ENCODE measurements at regions not wholly inside any gene's neighbourhood (a gene's known extent, or its start where the extent isn't known, plus 50 kb on each side); places are given as distances from the start of the nearest gene placed in this dataset.
A peak's percentile ranks its signal among the peaks of the same experiment; 100 is the strongest.
"Not testable (repeated sequence)": the region's sequence is repeated elsewhere in the genome, so short reads cannot be mapped to it uniquely, and the experiment has no call there.

GRCh38 chr13:24997367-24997967 is 98.5 kb upstream of the PABPC3 start:
- peak; percentile 18 for DNase-seq

DNA sequence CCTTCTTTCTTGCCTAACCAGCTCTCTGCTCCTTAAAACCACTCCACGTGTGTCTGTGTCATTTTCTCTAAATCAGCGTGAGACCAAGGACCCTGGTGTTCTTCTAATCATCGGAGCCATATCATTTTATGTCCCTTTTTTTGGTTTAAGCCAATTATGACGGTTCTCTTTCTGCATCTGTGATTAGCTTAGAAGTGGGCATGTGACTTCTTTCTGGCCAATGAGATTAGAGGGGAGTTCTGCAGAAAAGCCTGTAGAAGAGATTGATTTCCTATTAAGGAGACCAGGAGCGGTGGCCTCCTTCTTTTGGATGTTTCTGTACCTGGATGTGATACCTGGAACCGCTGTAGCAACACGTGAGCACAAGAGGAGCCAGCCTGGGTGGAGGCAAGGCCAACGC is 97.5 kb upstream of the PABPC3 start:
- DNase-seq, result no peak

DNA sequence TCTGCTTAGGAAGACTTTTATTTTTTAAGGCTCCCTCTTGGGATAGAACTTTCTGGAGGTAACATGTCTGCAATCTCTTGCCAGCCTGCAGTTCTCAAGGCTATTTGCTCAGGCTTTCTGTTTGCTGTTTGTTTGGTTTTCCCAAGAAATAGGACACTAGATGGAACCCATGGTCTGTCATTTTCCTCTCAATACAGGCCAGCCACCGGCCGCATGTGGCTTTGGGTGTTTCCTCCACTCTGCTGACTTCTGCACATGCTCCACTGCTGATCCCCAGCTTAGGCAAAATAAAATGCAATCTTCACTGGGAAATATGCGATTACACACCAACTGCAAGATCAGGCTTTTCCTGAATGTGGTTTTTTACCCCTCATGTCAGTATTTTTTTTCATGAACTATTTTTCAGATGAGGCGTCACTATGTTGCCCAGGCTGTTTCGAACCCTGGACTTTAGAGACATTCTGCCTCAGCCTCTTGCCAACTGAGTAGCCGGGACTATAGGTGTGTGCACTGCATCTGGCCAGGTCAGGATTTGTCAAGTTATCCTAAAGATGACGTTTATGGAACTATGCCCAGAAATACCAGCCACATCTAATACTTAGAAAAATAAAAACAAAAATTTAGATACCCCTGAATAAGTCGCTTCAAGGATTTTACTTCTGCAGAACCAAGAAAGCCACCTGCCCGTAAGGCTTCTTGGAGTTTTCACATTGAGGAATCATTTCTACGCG is 94.3 kb upstream of the PABPC3 start:
- DNase-seq, result no peak

GRCh38 chr13:25002311-25002710 is 93.6 kb upstream of the PABPC3 start:
- DNase-seq, result not testable (repeated sequence)

DNA sequence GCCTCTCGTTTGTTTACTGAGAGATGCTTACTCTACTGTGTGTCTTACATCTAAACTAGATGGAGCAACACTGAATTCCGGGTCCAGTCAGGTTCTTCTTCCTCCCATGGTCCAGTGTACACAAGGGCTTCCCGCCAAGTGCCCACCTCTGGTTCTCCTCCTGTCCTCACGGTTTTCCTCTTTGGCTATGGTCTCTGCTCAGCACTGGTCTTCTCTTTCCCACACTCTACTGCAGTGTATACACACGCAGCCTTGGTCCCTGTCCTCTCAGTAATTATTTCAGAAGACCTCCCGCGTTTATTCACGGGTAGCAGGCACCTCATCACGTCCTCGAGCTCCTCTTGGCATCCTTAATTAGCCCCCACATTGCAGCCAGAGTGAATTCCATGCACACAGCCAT is 91.4 kb upstream of the PABPC3 start:
- DNase-seq, result not testable (repeated sequence)

GRCh38 chr13:25005050-25005497 is 90.9 kb upstream of the PABPC3 start:
- DNase-seq, result peak; percentile 3

- DNase-seq, result not testable (repeated sequence)
Measured at GRCh38 chr13:25007389-25007788, 88.5 kb upstream of the PABPC3 start.

DNA sequence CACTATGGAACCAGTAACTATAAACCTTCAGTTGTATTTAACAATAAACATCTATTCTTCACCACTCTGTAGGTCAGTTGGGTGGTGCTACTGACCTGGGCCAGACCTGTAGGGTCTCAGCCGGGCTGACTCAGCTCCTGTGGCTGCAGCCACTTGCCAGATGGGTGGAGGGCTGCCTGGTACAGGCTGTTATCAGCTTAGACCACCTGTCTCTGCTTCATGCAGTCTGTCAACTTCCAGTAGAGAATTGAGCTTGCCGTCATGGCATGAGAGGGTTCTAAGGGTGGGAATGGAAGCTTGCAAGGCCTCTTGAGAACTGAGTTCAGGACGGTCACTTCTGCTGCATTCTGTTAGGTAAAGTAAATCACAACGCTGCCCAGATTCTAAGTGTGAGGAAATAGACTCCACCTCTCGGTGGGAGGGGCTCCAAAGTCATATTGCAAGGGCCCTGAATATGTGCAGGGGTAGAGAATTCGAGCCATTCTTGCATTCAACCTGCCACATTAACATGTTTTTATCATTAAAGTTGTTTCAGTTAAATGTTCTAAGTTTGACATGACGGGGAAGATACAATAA is 81.5 kb upstream of the PABPC3 start:
- DNase-seq, result not testable (repeated sequence)

DNA sequence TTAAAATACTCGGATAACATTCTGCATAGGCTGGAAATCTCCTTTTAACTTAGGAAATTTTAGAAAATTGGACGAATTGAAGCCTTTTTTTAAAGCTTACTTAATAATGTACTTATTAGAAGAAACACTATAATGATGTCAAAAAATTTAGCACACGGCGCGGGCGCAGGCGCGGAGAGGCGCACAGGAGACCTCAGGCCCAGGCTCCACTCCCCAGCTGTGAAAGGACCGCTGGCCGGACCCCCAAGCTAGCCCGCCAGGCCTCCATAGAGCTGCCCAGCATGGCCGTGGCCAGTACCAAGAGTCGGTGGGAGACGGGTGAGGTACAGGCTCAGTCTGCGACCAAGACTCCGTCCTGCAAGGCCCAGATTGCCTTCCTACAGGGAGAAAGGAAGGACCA is 78.8 kb upstream of the PABPC3 start:
- DNase-seq, result not testable (repeated sequence)

DNA sequence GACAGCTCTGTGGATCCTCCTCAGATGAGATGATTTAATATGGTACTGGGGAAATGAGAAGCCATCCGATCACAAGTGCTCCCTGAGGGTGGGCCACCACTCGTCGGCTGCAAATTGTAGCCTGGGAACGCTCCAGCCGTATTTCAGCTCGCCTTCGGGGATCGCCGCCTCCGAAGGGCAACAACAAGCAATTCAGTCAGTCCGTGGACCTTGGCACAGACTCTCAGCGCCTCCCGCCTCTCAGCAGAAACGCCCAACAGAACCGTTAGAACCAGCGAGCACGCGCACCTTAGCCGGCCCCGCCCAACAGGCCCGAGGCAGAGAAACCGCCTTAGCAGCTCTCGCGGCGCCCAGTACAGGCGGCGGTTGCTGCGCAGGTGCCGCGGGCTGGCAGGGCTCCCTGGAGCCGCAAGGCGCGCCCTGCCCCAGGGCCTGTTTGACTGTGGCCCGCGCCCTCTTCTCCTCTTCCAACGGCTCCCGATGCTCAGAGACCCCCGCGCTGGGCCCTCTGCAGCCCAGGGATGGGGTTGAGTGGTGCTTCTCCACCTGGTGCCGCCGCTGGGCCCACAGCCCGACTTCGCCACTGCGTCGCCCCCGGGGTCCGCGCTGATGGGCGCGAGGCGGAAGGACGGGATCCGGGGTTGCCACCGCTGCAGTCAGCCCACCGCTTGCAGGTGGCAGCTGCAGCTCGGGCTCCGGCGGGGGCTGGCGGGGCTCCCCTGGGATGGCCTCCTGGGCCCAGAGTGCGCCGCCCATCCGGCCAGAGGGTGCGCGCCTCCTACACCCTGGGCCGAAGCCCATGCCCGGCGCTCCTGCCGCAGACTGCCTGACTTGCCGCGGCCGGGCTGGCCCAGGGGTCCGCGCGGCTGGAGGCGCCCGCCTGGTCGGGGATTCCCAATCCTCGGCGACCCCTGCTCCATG is 77.9 kb upstream of the PABPC3 start:
- DNase-seq, result not testable (repeated sequence)

GRCh38 chr13:25018729-25019115 is 77.2 kb upstream of the PABPC3 start:
- DNase-seq, result no peak

DNA sequence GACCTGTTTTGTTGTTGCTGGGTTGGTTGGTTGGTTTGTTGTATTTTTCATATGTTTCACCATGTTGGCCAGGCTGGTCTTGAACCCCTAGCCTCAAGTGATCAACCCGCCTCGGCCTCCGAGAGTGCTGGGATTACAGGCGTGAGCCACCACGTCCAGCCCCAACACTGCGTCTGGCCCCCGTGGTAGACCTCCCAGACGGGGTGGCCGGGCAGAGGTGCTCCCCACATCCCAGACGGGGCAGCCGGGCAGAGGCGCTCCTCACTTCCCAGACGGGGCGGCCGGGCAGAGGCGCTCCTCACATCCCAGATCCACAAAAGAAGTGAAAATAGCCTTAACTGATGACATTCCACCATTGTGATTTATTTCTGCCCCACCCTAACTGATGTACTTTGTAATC is 76.2 kb upstream of the PABPC3 start:
- not testable (repeated sequence) for DNase-seq

- no peak for DNase-seq
Measured at GRCh38 chr13:25024175-25024574, 71.8 kb upstream of the PABPC3 start.

DNA sequence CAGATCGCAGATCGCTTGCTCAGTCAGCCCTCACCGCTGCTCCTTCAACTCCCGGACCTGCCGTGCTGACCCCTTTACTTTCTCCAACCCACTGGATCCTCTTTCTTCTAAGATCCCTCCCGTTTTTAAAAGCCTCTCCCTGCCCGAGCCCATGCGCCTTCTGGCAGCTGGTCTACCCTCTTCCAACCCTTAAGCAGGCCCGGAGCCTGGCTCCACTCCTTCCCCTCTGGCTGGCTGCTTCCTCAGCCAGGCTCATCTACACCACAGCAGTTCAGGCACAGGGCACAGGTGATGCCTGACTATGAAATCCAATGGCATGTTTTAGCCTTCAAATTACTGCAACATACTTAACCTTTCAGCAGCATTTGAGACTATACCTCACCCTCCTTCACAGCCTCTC is 63.8 kb upstream of the PABPC3 start:
- DNase-seq, result no peak

- DNase-seq, result no peak
Measured at GRCh38 chr13:25034173-25034572, 61.8 kb upstream of the PABPC3 start.

DNA sequence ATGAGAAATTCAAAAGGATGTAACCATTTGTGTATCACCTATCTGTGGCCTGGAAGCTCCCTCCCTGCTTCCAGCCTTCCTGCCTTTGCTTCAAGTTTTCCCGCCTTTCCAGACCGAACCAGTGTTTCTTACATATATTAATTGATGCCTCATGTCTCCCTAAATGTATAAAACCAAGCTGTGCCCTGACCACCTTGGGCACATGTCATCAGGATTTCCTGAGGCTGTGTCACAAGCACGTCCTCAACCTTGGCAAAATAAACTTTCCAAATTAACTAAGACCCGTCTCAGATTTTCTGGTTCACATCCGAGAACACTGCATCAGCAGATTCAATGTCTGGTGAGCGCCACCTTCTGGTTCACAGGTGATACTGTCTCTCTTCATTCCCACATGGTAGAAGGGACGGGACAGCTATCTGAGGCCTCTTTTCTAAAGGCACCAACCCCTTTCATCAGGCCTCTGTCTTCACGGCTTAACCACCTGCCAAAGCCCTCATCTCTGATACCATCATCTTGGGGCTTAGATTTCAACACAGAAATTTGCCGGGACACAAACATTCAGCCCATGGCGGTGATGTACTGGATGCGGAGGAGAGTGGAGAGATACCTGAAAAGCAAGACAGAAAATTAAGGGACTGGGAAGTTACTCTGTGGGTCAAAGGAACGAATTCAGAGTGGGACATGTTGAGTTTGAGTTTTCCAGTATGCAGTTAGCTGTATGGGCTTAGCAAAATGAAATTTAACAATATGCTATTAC is 58.7 kb upstream of the PABPC3 start:
- peak; percentile 25 for DNase-seq

- no peak for DNase-seq
Measured at GRCh38 chr13:25042151-25042865, 53.6 kb upstream of the PABPC3 start.

DNA sequence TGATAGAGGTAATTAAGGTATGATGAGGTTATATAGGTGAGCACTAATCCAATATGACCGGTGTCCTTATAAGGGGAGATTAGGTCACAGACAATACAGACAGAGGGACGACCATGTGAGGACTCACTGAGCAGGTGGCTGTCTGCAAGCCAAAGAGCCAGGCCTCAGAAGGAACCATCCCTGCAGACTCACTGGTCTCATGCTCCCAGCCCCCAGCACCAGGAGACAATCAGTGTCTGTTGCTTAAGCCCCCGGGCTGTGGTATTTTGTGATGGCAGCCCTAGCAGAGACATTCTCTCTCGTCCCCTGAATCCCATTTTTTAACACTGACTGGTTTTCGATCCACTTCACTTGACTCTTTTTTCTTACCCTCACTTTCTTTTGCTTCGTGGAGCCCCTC is 51.9 kb upstream of the PABPC3 start:
- DNase-seq, result no peak
